ENCODE measurements at regions not wholly inside any gene's neighbourhood (a gene's known extent, or its start where the extent isn't known, plus 50 kb on each side); places are given as distances from the start of the nearest gene placed in this dataset.

DNA sequence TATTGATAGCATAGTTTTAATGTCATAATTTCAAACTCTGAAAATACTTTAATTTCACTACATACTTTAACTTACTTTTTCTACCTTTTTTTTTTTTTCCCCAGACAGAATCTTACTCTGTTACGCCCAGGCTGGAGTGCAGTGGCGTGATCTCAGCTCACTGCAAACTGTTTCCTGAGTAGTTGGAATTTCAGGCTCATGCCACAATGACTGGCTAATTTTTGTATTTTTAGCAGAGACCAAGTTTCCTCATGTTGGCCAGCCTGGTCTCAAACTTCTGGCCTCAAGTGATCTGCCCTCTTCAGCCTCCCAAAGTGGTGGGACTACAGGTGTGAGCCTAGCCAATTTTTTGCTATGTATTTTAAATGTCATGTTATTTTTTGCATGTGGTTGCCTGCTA is 741.6 kb downstream of the TRAM1L1 start:
- 6% methylated on average over 2 of the region's 2 CpGs for WGBS (ENCODE audit: insufficient coverage)
- Histone ChIP-seq H3K36me3 (ENCODE audit: control insufficient read depth in 4 of 4, insufficient read depth in 4 of 4, low read length in 3 of 4) (no peaks in the 10 kb centered on the region), H3K27me3 (replicated peaks in 2 of 5; ENCODE audit: control insufficient read depth in 4 of 5, insufficient read depth in 5 of 5, low read length in 4 of 5) (no peaks in the 10 kb centered on the region), H3K27ac (ENCODE audit: insufficient read depth in 1 of 2, low read depth in 1 of 2, low read length in 2 of 2, poor library complexity in 1 of 2, severe bottlenecking in 2 of 2) (peak overlapping the region in 1 of 2 experiments; percentile 40), H3K9me3 (ENCODE audit: control extremely low read depth in 1 of 5, control insufficient read depth in 4 of 5, insufficient read depth in 2 of 5, low read depth in 1 of 5, low read length in 4 of 5) (no peaks in the 10 kb centered on the region), H3K4me1 (ENCODE audit: control extremely low read depth in 1 of 4, control insufficient read depth in 4 of 4, insufficient read depth in 4 of 4, low read length in 3 of 4) (peaks cover 0 to 6% (median 2%) of the 10 kb centered on the region in 4 experiments), H3K4me3 (ENCODE audit: control insufficient read depth in 1 of 7, extremely low read depth in 1 of 7, insufficient read depth in 4 of 7, low read depth in 2 of 7, low read length in 6 of 7) (no peak overlapping the region)
- CTCF ChIA-PET, result interaction anchor here (0.8 kb wide), 1 partner anchor 184 kb away, joined by 3 read pairs; no protein-coding TSS in a partner anchor
- peak; percentile 24 to 82 (median 73) for DNase-seq
- POLR2A ChIA-PET, result interaction anchor here (0.6 kb wide), 2 partner anchors 10 to 89 kb away, joined by 3 read pairs; no protein-coding TSS in a partner anchor

DNA sequence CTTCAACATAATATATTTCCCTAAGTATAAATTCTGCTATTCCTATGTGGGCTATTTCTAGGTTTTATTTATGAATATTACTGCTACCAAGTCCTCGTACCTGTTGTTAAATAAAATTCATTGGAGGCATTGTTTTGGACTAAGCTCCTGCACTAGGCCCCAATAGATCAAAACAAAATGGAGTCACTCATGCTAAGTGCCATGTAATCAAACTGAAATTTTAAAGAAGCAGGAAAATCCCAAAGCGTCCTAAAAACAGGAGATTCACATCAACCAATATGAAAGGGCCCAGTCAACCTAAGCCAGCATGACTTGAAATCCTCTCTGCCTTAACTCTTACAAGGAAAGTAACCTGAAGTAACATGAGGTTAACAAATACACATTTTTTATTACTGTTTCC is 743.2 kb downstream of the TRAM1L1 start:
- no peak overlapping the region for H3K4me3 ChIP-seq (ENCODE audit: control insufficient read depth in 1 of 7, extremely low read depth in 1 of 7, insufficient read depth in 4 of 7, low read depth in 2 of 7, low read length in 6 of 7)
- H3K4me1 ChIP-seq (ENCODE audit: control extremely low read depth in 1 of 4, control insufficient read depth in 4 of 4, insufficient read depth in 4 of 4, low read length in 3 of 4), result peaks cover 0 to 6% (median 2%) of the 10 kb centered on the region in 4 experiments
- CTCF ChIA-PET, result no interaction called here
- H3K27me3 ChIP-seq (replicated peaks in 2 of 5; ENCODE audit: control insufficient read depth in 4 of 5, insufficient read depth in 5 of 5, low read length in 4 of 5), result no peaks in the 10 kb centered on the region
- POLR2A ChIA-PET, result no interaction called here
- DNase-seq, result no peak
- 100% methylated on average over 1 of the region's 2 CpGs for WGBS (ENCODE audit: insufficient coverage)
- no peaks in the 10 kb centered on the region for H3K9me3 ChIP-seq (ENCODE audit: control extremely low read depth in 1 of 5, control insufficient read depth in 4 of 5, insufficient read depth in 2 of 5, low read depth in 1 of 5, low read length in 4 of 5)
- no peak overlapping the region for H3K27ac ChIP-seq (ENCODE audit: insufficient read depth in 1 of 2, low read depth in 1 of 2, low read length in 2 of 2, poor library complexity in 1 of 2, severe bottlenecking in 2 of 2)
- no peaks in the 10 kb centered on the region for H3K36me3 ChIP-seq (ENCODE audit: control insufficient read depth in 4 of 4, insufficient read depth in 4 of 4, low read length in 3 of 4)

DNA sequence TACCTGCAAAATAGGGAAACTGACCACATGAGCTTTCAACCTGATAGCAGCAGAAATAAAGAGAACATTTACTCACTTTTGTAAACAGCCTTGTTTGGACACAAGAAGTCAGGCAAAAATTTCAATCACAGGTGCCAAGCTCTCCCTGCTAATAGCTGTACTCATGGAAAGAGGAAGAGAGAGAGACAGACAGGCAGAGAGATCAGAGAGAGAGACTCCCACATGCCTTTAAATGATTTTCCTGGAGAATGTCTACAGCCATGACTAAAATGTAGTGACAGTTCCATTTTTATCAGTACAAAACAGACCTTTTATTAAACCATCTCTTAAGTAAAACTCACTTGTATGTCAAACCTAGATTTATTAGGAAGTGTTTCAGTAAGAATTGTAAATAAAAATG is 752.9 kb downstream of the TRAM1L1 start:
- no peak overlapping the region for H3K27ac ChIP-seq (ENCODE audit: insufficient read depth in 1 of 2, low read depth in 1 of 2, low read length in 2 of 2, poor library complexity in 1 of 2, severe bottlenecking in 2 of 2)
- no peaks in the 10 kb centered on the region for H3K27me3 ChIP-seq (replicated peaks in 2 of 5; ENCODE audit: control insufficient read depth in 4 of 5, insufficient read depth in 5 of 5, low read length in 4 of 5)
- H3K9me3 ChIP-seq (ENCODE audit: control extremely low read depth in 1 of 5, control insufficient read depth in 4 of 5, insufficient read depth in 2 of 5, low read depth in 1 of 5, low read length in 4 of 5), result no peaks in the 10 kb centered on the region
- no peaks in the 10 kb centered on the region for H3K36me3 ChIP-seq (ENCODE audit: control insufficient read depth in 4 of 4, insufficient read depth in 4 of 4, low read length in 3 of 4)
- CTCF ChIA-PET, result interaction anchor here (0.8 kb wide), 1 partner anchor 15 kb away, joined by 4 read pairs; no protein-coding TSS in a partner anchor
- peak in 1 of 3 donors; percentile 18 for DNase-seq
- peaks cover 0 to 13% (median 5%) of the 10 kb centered on the region in 4 experiments for H3K4me1 ChIP-seq (ENCODE audit: control extremely low read depth in 1 of 4, control insufficient read depth in 4 of 4, insufficient read depth in 4 of 4, low read length in 3 of 4)
- no peak overlapping the region for H3K4me3 ChIP-seq (ENCODE audit: control insufficient read depth in 1 of 7, extremely low read depth in 1 of 7, insufficient read depth in 4 of 7, low read depth in 2 of 7, low read length in 6 of 7)
- POLR2A ChIA-PET, result no interaction called here

DNA sequence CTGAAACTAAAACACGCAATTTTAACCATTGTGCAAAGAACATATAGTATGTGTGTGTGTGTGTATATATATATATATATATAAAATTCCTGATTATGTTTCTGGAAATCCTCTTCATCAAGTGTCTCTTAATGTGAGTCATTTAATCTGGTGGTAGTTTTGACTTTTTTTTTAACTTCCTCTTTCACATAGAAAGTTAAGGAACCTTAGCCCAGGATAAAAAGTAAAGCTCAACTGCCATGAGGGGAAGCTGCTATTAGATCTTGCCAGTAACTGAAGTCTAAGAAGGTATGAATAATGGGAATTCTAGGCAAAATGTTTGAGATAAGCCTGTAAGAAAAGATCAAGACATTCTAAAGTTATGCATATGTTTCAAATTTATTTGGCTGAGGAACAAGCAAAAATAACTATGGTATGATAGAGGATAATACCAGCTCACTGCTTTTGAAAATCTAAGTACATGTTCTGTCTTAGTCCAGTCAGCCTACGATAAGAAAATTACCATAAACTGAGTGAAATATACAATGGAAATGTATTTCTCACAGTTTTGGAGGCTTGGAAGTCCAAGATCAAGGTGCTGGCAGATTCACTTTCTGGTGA is 757.0 kb downstream of the TRAM1L1 start:
- H3K4me3 ChIP-seq (ENCODE audit: control insufficient read depth in 1 of 7, extremely low read depth in 1 of 7, insufficient read depth in 4 of 7, low read depth in 2 of 7, low read length in 6 of 7), result no peak overlapping the region
- H3K9me3 ChIP-seq (ENCODE audit: control extremely low read depth in 1 of 5, control insufficient read depth in 4 of 5, insufficient read depth in 2 of 5, low read depth in 1 of 5, low read length in 4 of 5), result no peaks in the 10 kb centered on the region
- H3K27me3 ChIP-seq (replicated peaks in 2 of 5; ENCODE audit: control insufficient read depth in 4 of 5, insufficient read depth in 5 of 5, low read length in 4 of 5), result no peaks in the 10 kb centered on the region
- CTCF ChIA-PET, result no interaction called here
- peak; percentile 5 to 72 (median 57) for DNase-seq
- H3K4me1 ChIP-seq (ENCODE audit: control extremely low read depth in 1 of 4, control insufficient read depth in 4 of 4, insufficient read depth in 4 of 4, low read length in 3 of 4), result peaks cover 0 to 13% (median 5%) of the 10 kb centered on the region in 4 experiments
- H3K27ac ChIP-seq (ENCODE audit: insufficient read depth in 1 of 2, low read depth in 1 of 2, low read length in 2 of 2, poor library complexity in 1 of 2, severe bottlenecking in 2 of 2), result peak overlapping the region in 1 of 2 experiments; percentile 9
- WGBS (ENCODE audit: insufficient coverage), result no CpG with 5 or more reads among the region's 2 CpGs
- POLR2A ChIA-PET, result no interaction called here
- H3K36me3 ChIP-seq (ENCODE audit: control insufficient read depth in 4 of 4, insufficient read depth in 4 of 4, low read length in 3 of 4), result no peaks in the 10 kb centered on the region

DNA sequence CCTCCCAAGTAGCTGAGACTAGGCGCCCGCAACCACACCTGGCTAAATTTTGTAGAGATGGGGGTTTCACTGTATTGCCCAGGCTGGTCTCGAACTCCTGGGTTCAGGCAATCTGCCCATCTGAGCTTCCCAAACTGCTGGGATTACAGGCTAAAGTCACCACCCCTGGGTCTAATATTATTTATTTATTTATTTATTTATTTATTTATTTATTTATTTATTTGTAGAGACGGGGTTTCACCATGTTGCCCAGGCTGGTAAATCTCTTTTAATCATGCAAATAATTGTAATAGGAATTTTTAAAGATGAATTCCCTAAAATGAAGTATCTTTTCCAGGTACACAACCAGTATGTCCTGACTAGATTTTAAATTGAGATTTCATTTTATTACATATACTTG is 761.8 kb downstream of the TRAM1L1 start:
- CTCF ChIA-PET, result no interaction called here

DNA sequence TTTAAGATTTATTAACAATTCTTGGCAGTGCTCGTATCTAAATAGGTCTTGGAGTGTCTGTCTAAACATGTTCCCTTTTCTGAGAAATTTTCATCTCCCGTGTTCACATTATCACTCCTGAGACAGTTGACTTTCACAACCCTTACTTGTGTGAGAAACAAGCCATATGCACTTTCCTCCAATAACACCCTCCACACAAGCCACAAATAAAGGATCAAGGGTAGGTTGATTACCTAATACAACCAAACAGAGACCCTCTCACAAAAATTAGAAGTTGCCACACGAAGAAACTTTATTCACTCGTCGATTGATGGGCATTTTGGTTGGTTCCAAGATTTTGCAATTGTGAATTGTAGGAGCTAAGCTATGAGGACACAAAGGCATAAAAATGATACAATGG is 763.9 kb downstream of the TRAM1L1 start:
- no peaks in the 10 kb centered on the region for H3K27me3 ChIP-seq (replicated peaks in 2 of 5; ENCODE audit: control insufficient read depth in 4 of 5, insufficient read depth in 5 of 5, low read length in 4 of 5)
- POLR2A ChIA-PET, result no interaction called here
- no peak overlapping the region for H3K4me3 ChIP-seq (ENCODE audit: control insufficient read depth in 1 of 7, extremely low read depth in 1 of 7, insufficient read depth in 4 of 7, low read depth in 2 of 7, low read length in 6 of 7)
- no peaks in the 10 kb centered on the region for H3K4me1 ChIP-seq (ENCODE audit: control extremely low read depth in 1 of 4, control insufficient read depth in 4 of 4, insufficient read depth in 4 of 4, low read length in 3 of 4)
- 92% methylated on average over 4 of the region's 5 CpGs for WGBS (ENCODE audit: insufficient coverage)
- H3K9me3 ChIP-seq (ENCODE audit: control extremely low read depth in 1 of 5, control insufficient read depth in 4 of 5, insufficient read depth in 2 of 5, low read depth in 1 of 5, low read length in 4 of 5), result peaks cover 0 to 1% (median 0%) of the 10 kb centered on the region in 5 experiments
- H3K36me3 ChIP-seq (ENCODE audit: control insufficient read depth in 4 of 4, insufficient read depth in 4 of 4, low read length in 3 of 4), result no peaks in the 10 kb centered on the region
- DNase-seq, result no peak
- H3K27ac ChIP-seq (ENCODE audit: insufficient read depth in 1 of 2, low read depth in 1 of 2, low read length in 2 of 2, poor library complexity in 1 of 2, severe bottlenecking in 2 of 2), result no peak overlapping the region
- CTCF ChIA-PET, result no interaction called here

More for the DNA sequence above, 761.8 kb downstream of the TRAM1L1 start:
- no CpG with 5 or more reads among the region's 4 CpGs for WGBS (ENCODE audit: insufficient coverage)
- POLR2A ChIA-PET, result no interaction called here
- no peak overlapping the region for H3K27ac ChIP-seq (ENCODE audit: insufficient read depth in 1 of 2, low read depth in 1 of 2, low read length in 2 of 2, poor library complexity in 1 of 2, severe bottlenecking in 2 of 2)
- H3K4me3 ChIP-seq (ENCODE audit: control insufficient read depth in 1 of 7, extremely low read depth in 1 of 7, insufficient read depth in 4 of 7, low read depth in 2 of 7, low read length in 6 of 7), result no peak overlapping the region
- DNase-seq, result no peak
- peaks cover 0 to 4% (median 0%) of the 10 kb centered on the region in 4 experiments for H3K4me1 ChIP-seq (ENCODE audit: control extremely low read depth in 1 of 4, control insufficient read depth in 4 of 4, insufficient read depth in 4 of 4, low read length in 3 of 4)
- H3K27me3 ChIP-seq (replicated peaks in 2 of 5; ENCODE audit: control insufficient read depth in 4 of 5, insufficient read depth in 5 of 5, low read length in 4 of 5), result no peaks in the 10 kb centered on the region
- H3K9me3 ChIP-seq (ENCODE audit: control extremely low read depth in 1 of 5, control insufficient read depth in 4 of 5, insufficient read depth in 2 of 5, low read depth in 1 of 5, low read length in 4 of 5), result peaks cover 0 to 1% (median 0%) of the 10 kb centered on the region in 5 experiments
- H3K36me3 ChIP-seq (ENCODE audit: control insufficient read depth in 4 of 4, insufficient read depth in 4 of 4, low read length in 3 of 4), result no peaks in the 10 kb centered on the region

DNA sequence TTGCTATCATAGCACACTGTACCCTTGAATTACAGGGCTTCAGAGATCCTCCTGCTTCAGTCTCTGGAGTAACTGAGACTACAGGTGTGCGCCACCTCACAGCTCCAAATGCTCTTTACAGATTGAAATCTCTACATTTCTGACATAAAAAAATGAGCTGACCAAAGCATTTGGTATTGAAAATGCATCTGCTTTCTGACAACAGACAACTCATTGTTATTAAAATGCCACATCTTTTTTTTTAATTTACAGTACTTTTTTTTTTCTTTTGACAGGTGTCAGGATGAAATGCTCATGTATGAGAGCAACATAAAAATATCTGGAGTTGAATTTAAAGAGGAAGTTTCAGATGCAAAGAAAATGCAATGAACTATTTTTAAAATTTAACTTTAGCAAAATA is 764.5 kb downstream of the TRAM1L1 start:
- WGBS (ENCODE audit: insufficient coverage), result no CpG with 5 or more reads among the region's 1 CpG
- Histone ChIP-seq H3K27ac (ENCODE audit: insufficient read depth in 1 of 2, low read depth in 1 of 2, low read length in 2 of 2, poor library complexity in 1 of 2, severe bottlenecking in 2 of 2) (no peak overlapping the region), H3K4me3 (ENCODE audit: control insufficient read depth in 1 of 7, extremely low read depth in 1 of 7, insufficient read depth in 4 of 7, low read depth in 2 of 7, low read length in 6 of 7) (no peak overlapping the region), H3K27me3 (replicated peaks in 2 of 5; ENCODE audit: control insufficient read depth in 4 of 5, insufficient read depth in 5 of 5, low read length in 4 of 5) (no peaks in the 10 kb centered on the region), H3K36me3 (ENCODE audit: control insufficient read depth in 4 of 4, insufficient read depth in 4 of 4, low read length in 3 of 4) (no peaks in the 10 kb centered on the region), H3K4me1 (ENCODE audit: control extremely low read depth in 1 of 4, control insufficient read depth in 4 of 4, insufficient read depth in 4 of 4, low read length in 3 of 4) (no peaks in the 10 kb centered on the region), H3K9me3 (ENCODE audit: control extremely low read depth in 1 of 5, control insufficient read depth in 4 of 5, insufficient read depth in 2 of 5, low read depth in 1 of 5, low read length in 4 of 5) (peaks cover 0 to 1% (median 0%) of the 10 kb centered on the region in 5 experiments)
- CTCF ChIA-PET, result interaction anchor here (0.6 kb wide), 1 partner anchor 1491 kb away, joined by 3 read pairs; no protein-coding TSS in a partner anchor
- DNase-seq, result no peak
- POLR2A ChIA-PET, result no interaction called here

Data from common myeloid progenitor, CD34-positive (primary cell).